ENCODE measurements at regions not wholly inside any gene's neighbourhood (a gene's known extent, or its start where the extent isn't known, plus 50 kb on each side); places are given as distances from the start of the nearest gene placed in this dataset.

GRCh38 chr1:162964901-162965300 lies 103.9 kb upstream of the CCDC190 start:
- TF ChIP-seq CTCF (IDR thresholded peaks at IDR 0.05), result no peak

DNA sequence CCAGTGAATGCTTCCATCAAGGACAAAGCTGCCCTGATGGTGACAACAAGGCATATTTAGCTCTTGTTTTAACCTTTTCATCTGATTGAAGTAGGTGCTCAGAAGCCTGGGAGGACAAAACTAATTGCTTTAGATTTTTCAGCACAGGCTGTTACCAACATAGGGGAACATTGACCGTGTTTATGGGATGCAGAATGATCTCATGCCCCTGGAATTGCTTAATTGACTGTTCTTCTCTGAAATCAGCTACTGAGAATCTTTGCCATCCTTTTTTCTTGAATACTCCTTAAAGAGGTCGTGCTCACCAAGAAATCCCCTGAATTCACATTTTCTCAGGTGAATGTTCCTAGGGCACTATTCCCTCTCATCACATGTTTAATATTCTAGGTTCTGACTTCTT lies 95.9 kb upstream of the CCDC190 start:
- no peak for TF ChIP-seq CTCF (IDR thresholded peaks at IDR 0.05)

DNA sequence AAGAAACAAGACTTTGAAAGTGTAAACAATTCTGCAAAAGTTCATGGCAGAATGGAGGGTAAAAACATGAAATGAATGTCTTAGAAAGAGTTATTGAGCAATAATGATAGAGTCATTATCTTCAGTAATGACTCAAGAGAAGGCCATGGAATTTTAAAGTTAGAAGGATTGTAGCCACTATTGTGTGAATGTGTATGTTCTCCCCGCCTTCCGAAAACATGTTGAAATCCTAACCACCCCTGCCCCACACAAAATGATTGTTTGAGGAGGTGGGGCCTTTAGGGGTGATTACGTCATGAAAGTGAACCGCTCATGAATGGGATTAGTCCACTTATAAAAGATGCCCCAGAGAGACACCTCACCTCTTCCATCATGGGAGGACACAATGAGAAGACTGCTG lies 93.8 kb upstream of the CCDC190 start:
- no peak for TF ChIP-seq CTCF (IDR thresholded peaks at IDR 0.05)

- no peak for TF ChIP-seq CTCF (IDR thresholded peaks at IDR 0.05)
These were observed 92.0 kb upstream of the CCDC190 start for GRCh38 chr1:162952956-162953355.

DNA sequence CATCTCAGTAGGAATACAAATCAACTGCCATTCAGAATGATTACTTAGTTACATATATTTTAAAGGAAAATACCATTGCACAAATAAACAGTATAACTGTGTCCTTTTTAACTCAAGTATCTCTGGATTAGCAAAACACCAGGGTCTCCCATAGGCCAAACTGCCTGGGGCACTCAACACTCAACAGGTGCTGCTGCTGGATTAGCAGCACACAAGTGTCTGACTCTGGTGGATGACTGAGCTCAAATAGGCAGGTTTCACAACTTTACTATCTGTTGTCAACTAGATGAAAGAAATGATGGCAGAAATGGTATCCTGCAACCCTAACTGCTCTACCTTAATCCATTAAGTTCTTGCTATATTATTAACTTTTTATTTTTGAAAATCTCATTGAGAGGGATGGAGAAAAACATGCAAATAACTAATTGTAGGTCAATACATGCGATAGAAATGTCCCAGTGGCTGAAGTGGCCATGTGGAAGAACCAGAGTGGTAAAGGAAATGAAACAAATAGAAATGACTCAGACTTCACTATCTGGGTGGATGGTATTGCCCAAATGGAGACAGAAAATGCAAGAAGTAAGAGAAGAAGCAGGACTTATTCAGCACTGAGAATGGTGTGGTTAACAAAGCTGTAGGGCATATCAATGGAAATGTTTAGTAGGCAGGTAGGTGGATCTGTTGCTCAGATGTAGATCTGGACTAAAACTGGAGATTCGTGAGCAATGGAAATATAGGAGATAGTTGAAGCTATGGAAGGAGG lies 90.8 kb upstream of the CCDC190 start:
- TF ChIP-seq CTCF (IDR thresholded peaks at IDR 0.05), result no peak

- no peak for TF ChIP-seq CTCF (IDR thresholded peaks at IDR 0.05)
These were observed 89.2 kb upstream of the CCDC190 start for GRCh38 chr1:162950187-162950586.

DNA sequence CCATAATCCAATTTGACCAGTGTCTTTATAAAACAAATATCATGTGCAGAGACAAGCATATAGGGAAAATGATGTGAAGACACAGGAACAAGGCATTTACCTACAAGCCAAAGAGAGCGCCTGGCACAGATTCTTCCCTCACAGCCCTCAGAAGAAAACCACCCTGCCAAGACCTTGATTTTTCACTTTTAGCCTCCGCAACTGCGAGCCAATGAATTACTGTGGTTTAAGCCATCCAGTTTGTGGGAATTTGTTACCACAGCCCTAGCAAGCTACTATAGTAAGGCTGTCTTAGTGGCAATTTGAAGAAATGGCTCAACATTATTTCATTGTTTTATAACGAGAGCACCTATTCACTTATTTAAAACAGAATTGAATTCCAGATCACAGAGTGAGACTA lies 85.7 kb upstream of the CCDC190 start:
- TF ChIP-seq CTCF (IDR thresholded peaks at IDR 0.05), result no peak
